Fibroblast of skin of scalp (primary cell): ENCODE measurements at regions not wholly inside any gene's neighbourhood (a gene's known extent, or its start where the extent isn't known, plus 50 kb on each side); places are given as distances from the start of the nearest gene placed in this dataset.
"Not testable (repeated sequence)": the region's sequence is repeated elsewhere in the genome, so short reads cannot be mapped to it uniquely, and the experiment has no call there.

Experiments
- DNase-seq: peaks from one replicate; pipeline ENCODE4 v3.0.0-alpha.2; 2013

DNA sequence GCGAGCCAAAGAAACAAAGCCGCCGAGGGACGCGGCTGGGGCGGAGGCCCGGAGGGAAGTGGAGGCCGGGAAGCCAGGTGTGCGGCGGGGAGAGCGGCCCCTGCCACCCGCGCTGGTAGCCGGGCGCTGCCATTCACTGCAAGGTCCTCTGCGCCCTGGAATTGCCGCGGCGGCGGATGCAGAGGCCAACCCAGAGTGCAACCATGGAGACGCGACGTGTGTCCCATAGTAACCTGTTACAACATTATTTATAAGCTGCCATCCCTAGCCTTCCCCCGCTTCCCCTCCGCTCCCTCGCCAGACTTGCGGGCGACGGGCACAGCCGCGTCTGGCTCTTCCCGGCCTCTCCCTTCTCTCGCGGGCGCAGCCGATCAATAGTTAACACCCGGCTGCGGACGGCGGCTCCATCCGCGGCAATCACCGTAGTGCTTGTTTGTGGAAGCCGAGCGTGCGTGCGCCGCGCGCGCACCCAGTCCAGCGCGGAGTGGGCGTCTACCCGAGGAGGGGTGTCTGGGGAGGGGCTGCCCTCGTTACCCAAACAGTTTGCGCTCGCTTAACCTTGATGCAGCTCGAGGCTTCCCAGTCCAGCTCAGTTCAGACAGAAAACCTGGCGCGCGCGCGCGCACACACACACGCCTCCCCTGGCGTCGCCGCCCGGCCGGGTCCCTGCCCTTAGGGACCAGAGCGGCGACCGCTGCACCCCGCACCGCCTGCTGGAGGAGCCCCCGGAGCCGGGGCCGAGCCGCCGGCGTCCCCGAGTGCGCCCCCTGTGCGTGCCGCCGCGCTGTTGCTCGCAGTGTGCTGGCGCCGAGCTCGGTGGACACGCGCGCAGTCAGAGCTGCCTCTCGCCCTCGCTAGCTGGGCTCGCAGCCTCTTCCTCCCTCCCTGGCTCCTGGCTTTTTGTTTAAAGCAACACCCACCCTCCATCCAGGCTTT, 165.4 kb upstream of the DPP6 start:
- no peak for DNase-seq

DNA sequence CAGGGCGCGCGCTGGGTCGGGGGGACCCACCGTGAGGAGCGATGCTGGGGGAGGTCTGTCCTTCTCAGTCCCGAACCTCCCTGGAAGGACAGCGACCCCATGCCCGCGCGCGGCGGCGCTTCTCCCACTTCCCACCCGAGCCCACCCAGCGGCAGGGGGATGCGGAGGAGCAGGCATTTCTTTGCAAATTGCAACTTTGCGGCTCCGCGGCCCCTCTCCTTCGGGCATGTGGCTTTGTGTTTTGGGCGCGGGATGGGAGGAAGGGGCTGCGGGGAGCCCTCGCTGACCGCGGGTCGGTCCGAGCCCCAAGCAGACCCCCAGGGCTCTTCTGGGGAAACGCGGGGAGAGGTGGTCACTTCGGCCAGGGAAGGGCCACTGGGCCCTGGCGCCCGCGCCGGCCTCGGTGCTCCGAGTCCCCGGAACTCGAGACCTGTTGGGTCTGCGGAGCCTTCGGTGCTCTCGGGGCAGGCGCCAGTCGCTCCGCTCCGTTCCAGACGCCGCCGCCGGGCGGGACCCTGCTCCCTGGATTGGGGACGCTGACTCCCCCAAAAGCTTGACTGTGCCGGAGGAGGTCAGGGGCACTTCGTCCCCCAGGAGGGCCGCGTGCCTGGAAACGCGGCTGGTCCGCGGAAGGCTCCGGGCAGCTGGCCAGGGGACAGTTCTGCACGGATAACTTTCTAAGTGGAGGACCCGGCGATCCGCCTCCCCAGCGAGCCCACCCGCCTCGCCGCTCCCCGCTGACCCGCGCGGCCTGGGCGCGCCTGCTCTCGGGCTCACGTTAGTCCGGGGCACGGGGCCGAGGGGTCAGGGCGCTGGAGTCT, 164.2 kb upstream of the DPP6 start:
- DNase-seq, result no peak

DNA sequence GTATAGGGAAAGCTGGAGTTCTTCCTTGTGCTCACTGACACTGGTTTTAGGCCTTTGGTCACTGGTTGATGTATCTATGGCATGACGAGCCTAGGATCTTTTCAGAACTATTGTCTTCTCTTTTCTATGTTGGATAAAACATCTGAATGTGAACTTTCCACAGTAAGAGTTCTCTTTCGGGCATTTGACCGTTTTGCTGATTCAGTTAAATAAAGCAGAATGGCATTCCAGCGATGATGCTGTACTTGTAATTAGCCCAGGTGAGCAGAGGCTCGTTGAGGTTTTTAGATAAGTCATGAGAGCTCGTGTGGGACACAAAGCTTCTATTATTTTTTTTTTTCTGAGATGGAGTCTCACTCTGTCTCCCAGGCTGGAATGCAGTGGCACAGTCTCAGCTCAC, 160.2 kb upstream of the DPP6 start:
- DNase-seq, result no peak

DNA sequence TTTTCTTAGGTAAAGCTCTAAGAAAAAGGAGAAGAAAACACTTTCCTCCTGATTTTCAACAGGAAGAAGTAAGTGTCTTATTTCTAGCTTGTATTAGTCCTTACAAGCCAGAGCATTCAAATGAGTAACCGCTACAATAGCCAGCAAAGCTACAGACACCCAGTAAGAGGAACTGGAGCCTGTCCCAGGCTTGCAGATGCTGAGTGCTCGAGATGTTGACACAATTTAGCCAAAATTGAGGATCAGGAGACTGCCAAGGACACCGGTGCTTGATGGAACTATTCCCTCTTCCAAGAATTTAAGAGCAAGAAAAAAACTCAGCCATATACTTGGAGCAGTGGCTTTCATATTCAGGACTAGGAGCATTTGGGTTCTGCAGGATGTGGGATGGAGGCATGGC, 149.3 kb upstream of the DPP6 start:
- no peak for DNase-seq

DNA sequence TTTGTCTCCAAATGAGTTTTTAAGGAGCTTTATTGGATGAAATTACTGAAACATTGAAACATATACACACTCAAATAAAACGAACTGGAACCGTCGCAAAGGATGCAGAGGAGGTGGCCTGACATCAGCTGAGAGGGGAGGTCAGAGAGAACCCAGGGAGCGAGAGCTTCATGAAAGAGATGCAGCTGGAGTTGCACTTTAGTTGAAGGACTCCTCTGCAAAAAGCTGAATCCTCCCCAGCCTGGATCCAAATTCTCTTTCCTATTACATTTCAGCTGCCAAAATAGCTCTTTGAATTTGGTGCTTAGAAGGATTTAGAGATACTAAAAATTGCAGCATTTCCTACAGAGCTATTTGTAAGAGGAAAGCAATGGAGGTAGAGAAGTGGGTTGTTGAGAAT, 140.0 kb upstream of the DPP6 start:
- no peak for DNase-seq

DNA sequence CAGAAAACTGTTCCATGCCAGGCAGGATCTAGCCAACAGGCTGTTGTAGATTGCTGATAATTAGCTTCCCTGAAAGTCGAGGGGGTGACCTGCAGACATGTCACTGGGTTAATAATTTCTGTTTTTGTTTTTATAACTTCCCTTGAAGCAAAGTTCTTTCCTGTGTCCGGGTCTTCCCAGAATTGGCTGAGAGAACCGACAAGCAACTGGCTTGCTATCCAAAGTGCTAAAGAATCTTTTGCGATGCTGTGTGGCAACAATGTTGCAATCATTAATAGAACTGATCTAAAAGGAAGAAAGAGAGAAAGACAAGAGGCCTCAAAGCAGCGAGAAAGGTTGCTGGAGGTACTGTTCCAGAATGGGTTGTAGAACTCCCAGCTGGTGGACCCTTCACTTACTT, 132.1 kb upstream of the DPP6 start:
- DNase-seq, result no peak

DNA sequence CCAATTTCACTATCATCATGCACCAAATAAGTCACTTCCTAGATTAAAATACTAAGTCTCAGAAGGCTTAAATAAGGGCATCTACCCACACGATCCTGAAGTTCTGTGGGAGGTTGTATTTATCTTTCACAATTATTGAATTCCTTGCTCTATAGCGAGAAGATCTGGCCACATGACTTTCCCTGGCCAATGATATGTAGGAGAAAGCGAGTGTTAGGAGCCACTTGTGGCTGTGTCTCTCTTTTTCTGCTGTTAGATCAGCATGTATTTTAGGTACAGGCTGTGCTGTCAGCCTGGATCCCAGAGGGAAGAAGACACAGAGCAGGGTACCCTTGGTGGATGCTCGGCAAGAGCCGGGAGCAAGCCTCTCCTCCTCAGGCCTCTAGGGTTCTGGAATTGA, 131.3 kb upstream of the DPP6 start:
- no peak for DNase-seq

DNA sequence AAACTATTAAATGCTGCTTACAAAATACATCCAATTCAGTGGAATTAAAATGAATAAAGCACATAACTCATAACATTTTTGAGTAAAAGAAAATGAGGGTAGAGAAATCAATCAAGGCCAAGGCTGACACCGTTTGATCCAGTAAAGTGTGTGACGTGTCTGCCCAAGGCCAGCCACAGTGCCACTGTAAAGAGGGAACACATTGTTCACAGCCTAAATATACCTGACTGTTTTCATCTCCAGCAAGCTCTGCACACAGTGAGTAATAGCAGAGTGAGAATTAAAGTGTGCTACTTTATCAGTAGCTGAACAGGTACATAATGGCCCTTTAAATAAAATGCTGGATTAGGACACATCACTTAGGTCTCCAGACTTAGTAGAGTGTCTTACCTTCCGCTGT, 130.8 kb upstream of the DPP6 start:
- no peak for DNase-seq

DNA sequence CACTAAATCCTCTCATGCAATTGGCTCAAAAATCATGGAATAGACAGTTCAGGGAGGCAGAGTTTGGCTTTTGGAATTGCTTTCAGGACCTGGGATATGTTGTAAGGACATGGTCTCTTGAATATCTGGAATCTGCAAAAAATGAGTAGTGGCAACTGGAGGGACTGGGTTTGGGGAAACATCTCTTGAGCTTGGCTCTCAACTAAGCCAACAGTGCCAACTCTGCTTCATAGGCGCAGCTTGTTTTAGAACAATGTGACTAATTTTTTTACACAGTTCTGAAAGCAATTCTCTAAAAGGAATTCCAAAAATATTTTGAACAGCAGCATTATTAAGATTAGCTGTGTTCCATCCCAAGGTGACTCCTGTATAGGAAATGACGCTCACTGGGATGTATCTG, 121.5 kb upstream of the DPP6 start:
- no peak for DNase-seq

DNA sequence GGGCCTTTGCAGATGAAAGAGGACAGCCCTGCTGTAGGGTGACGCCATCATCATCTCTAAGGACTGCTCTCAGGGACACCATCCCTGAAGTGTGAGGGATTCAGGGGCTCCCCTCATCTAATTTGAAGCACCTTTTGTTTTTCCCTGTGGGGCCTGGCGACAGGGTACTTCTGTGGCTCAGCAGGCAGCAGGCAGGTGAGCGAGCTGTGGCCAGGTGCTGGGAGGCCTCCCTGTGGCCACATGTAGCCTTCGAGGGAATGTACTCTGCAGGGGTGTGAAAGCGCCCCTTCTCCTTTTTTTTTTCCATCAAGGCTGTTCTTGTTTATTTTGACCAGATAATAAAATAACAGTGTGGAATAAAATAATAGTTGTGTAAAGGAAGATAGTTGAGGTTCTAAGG, 118.2 kb upstream of the DPP6 start:
- no peak for DNase-seq

DNA sequence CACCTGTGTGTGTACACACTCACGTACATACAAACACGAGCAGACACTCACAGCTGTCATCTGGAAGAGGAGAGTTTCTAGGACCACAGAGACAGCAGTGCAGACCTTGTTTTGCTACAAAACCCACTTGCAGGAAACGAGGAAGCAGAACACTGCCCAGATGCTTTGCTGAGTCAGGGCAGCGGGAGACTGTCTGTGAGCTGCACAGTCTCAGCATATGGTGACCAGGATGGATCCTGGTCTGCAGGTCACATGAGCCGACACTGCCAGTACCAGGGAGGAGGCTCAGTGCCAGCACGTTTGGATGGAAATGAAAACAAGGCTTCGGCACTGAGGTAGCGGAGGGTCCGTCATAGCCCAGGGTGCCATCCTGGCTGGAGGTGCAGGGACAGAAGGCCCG, 117.6 kb upstream of the DPP6 start:
- DNase-seq, result no peak

DNA sequence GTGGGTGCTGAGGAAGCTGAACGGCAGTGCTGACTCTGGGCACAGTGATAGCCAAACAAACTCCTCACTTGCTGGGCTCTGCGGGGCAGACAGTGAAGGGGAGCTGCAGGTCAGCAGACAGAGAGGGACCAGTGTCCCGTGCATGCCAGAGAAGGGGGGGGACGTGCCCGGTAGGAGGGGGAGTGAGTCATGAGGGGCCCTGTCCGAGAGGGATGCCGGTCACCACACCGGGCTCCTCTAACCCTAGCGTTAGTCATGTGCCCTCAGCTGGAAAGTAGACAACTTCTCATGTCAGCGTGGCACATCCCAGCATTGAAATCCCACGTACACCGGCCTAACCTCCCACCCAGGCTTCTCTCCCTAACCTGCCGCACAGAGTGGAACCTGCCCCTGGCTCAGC, 117.1 kb upstream of the DPP6 start:
- DNase-seq, result no peak

DNA sequence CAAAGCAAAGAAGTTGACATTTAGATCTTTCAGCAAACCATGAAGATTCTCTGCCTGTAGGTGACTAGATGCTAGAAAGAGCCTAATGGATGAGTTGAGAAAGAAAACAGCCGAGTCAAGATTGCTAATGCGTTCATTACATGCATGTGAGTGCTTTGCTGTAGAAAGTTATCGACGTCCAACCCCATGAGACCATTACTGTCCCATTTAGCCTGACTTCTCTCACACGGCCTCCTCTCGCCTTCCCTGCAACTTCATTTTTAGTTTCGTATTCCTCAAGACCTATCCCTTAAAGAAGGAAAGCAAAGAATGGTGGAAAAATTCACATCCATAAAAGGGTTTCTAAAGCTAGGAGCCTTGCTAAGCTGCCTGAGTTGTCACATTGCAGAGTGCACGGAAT, 113.7 kb upstream of the DPP6 start:
- no peak for DNase-seq

DNA sequence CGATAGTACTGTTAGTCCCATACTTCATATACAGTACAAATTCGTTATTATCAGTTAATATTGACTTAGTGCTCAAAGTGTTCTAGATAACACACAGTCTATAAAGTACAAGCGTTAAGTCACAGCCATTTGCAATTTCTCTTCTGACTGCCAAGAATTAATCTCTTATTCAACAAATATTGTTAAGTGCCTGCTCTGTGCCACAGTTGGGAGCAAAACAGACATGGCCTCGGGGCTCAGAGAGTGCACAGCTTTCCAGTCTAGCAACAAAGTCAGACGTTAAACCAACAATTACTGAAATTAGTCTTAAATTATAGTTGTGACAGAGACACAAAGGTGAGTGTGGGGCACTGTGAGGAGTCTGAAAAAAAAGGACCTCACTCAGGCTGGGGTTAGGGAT, 113.0 kb upstream of the DPP6 start:
- DNase-seq, result no peak

DNA sequence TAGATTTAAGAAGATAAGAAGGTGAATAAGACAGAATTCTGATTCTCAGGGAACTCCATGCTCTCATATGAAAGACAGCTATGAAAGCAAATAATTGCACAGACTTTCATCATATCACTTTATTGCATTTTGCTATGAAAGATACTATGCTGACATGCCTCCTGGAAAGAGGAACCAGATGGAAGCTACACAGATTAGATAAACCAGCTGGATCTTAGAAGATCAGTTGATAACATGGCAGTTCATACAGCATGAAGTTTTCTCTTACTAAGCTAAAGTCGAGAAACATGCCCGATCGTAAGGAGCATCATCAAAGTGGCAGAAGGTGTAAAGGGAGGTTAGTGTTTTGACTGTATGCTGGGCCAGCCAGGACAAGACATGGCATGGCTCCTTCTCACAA, 112.5 kb upstream of the DPP6 start:
- no peak for DNase-seq

DNA sequence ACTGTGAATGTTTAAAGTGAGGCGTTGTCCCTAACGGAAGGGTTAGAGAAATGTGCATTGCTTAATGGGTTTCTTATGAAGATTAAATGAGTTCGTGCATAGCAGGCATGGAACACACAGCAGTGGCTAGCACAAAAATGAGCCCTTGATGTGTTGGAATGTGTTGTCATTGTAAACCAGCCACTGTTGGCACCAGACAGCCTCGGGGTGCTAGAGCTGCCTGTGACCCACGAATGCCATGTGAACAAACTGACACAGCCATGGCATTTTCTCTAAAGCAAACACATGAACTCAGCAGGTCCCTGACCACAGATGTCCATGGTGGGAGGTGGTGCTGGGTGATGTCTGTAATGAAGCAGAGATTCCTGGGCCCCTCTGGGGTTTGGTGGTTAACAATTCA, 111.1 kb upstream of the DPP6 start:
- no peak for DNase-seq

DNA sequence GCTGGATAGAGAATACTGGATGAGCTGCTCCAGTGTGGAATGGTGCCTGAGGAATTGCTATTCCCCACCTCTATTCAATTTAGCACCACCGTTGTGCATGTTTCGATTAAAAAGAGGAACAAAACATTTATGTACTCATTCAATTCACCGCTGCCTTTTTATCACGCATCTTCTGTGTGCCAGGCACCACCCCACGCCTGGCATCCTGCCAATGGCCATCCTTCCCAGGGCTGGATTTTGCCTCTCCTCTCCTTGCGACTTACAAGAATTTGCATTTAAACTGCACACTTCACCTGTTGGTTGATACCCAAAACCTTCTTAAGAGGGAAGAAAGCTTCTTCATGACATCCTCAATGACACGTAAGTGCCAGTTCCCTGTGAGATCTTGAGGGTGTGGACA, 110.2 kb upstream of the DPP6 start:
- DNase-seq, result no peak

DNA sequence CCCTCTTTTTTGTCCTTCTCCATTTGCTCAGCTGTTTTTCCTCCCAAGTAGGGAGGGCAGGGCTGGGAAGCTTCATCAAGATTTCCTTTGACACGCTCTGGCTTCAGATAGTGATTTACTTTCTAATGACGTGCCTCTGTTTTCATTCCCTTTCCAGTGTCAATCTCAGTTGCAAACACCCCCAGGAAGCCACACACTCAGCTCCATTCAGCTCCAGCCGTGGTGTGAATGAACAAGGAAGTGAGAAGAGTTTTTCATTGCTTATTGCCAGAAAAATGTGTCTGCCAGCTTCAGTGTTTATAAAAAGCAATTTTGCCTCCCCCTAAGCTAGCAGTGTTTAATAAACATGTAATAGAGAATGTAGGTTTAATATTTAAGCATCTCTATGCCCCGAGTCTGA, 108.7 kb upstream of the DPP6 start:
- DNase-seq, result no peak

DNA sequence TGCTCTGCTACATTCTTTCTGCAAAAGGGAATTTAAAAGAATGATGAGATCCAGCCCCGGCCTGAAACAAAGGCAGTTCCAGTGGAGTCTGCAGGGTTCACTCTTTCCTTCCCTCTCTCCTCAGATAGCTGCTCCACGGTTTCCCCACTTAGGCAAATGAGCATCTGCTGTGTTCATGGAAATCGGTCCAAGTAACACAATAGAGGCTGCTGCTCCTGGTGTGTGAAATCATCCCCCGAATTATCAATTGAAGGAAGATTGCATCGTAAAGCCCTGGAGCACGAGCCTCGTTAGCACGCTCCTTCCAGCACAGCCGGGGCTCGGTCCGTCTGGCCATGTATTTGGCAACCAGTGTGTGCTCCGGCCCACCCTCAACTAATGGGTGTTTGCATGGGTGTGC, 108.3 kb upstream of the DPP6 start:
- no peak for DNase-seq

DNA sequence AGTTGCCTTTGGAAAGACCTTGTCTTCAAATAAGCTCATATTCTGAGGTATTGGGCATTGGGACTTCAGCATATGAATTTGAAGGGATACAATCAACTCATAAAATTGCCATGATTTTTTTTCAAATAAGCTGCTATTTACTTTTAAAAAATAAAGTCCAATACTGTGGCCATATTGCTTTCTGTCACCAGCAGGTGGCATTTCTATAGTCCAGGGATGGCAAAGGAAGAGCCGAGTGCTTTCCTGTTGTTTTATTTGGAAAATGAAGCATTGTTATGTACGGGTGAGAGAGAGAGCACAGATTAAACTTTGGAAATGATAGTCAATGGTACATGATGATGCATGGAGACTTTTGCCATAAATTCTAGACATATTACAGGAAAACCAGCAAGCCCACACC, 104.1 kb upstream of the DPP6 start:
- DNase-seq, result no peak

DNA sequence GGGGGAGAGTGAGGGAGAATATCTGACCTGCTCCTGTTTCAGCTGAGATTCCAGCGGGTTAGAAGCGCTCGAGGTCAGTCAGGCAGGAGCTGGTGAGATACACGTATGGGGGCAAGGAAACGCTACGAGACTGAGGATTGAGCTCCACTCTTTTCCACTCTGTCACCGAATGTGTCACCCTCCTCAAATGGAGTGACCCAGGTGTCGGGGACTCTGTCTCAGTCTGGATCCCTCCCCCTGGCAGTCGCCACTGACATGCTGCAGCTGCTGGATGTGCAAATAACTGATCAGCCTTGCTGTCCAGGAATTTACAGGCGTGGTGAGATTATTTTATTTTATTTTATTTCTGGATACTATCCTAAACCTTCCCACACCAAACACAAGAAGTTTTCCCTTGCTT, 100.9 kb upstream of the DPP6 start:
- DNase-seq, result no peak

DNA sequence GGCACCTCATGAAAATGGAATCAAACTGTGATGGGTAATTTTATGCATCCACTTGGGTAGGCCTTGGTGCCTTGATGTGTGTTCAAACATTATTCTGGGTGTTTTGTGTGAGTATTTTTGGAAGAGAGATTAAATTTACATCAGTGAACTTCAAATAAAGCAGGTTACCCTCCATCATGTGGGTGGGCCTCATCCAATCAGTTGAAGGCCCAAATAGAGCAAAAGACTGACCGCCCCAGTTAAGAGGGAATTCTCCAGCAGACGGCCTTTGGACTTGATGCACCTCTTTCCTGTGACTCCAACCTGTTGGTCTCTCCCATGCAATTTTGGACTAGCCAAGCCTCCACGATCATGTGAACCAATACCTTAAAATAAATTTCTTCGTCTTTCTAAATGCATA, 97.7 kb upstream of the DPP6 start:
- no peak for DNase-seq

DNA sequence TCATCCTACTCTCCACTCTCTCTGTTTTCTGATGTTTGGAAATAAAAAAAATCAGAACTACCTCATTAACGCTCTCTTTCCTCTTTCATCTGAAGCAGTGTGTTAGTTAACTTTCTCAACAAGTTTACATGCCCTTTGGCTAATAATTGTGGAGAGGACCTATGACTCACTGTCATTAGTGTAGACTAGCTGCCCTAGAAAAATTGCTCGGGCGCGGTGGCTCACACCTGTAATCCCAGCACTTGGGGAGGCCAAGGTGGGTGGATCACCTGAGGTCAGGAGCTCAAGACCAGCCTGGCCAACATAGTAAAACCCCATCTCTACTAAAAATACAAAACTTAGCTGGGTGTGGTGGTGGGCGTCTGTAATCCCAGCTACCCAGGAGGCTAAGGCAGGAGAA, 94.5 kb upstream of the DPP6 start:
- DNase-seq, result not testable (repeated sequence)

DNA sequence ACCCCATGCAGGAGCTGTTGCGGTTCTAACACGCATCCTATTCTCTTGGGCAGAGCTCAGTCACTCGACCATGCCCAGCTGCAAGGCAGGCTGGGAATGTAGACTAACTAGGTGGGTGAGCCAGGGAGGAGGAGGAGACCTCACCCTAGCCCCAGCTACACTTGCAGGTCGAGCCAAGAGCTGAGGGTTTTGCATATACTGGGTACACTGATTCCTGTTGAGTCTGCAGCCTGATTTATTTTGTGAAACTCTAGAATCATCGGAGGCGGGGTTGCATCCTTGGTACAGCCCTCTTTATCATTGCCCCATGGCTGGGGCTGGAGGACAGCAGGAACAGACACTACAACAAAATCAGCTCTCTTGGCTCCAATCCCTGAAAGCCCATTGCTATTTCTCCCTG, 93.8 kb upstream of the DPP6 start:
- not testable (repeated sequence) for DNase-seq
